Calu3 (cell line): ENCODE measurements at regions not wholly inside any gene's neighbourhood (a gene's known extent, or its start where the extent isn't known, plus 50 kb on each side); places are given as distances from the start of the nearest gene placed in this dataset.
"Not testable (repeated sequence)": the region's sequence is repeated elsewhere in the genome, so short reads cannot be mapped to it uniquely, and the experiment has no call there.

ENCODE experiments used
- BruUV-seq: library from RNA; stranded (reverse); fragments of 400-500 nt; replicated peaks from 2 replicates; lab custom pipeline; 2021; lab: Mats Ljungman, UMichigan
- CTCF ChIA-PET: fragments of 300-600 bp; sonication (Branson Sonifier 250); formaldehyde crosslinking; loops from one replicate; lab custom pipeline; 2022; ENCODE audit warnings: antibody characterized with exemption; lab: Charles Lee
- DNase-seq: peaks from one replicate; pipeline ENCODE4 v3.0.0; 2022
- H3K27ac Mint-ChIP-seq: one replicate; pipeline ENCODE4 v1.8.0; 2022; ENCODE audit warnings: mixed read lengths; ENCODE audit not compliant: unreplicated experiment
- H3K27me3 Mint-ChIP-seq: one replicate; pipeline ENCODE4 v1.8.0; 2022; ENCODE audit warnings: mixed read lengths; ENCODE audit not compliant: unreplicated experiment
- H3K36me3 Mint-ChIP-seq: one replicate; pipeline ENCODE4 v1.8.0; 2022; ENCODE audit warnings: mild to moderate bottlenecking, moderate library complexity, mixed read lengths; ENCODE audit not compliant: insufficient read depth, unreplicated experiment
- H3K4me1 Mint-ChIP-seq: one replicate; pipeline ENCODE4 v1.8.0; 2022; ENCODE audit warnings: mild to moderate bottlenecking, low read depth, mixed read lengths; ENCODE audit not compliant: unreplicated experiment
- H3K4me3 Mint-ChIP-seq: one replicate; pipeline ENCODE4 v1.8.0; 2022; ENCODE audit warnings: mild to moderate bottlenecking, low read depth, moderate library complexity, mixed read lengths; ENCODE audit not compliant: unreplicated experiment
- H3K9me3 Mint-ChIP-seq: one replicate; pipeline ENCODE4 v1.8.0; 2022; ENCODE audit warnings: low read depth, mixed read lengths; ENCODE audit not compliant: unreplicated experiment
- intact Hi-C: fragments of 100-400 bp; cut with micrococcal nuclease; formaldehyde crosslinking; loops from one replicate; pipeline ENCODE4 v1.10.0; 2022; ENCODE audit not compliant: unreplicated experiment

- DNase-seq, H3K9me3 Mint-ChIP-seq, BruUV-seq, H3K27me3 Mint-ChIP-seq, H3K36me3 Mint-ChIP-seq, H3K4me3 Mint-ChIP-seq, intact Hi-C loops, CTCF ChIA-PET, H3K4me1 Mint-ChIP-seq, H3K27ac Mint-ChIP-seq: not testable (repeated sequence)
Observed at GRCh38 chr9:63296848-63297247, 1988.2 kb downstream of the FOXD4L5 start.

- BruUV-seq, H3K27me3 Mint-ChIP-seq, H3K9me3 Mint-ChIP-seq, H3K36me3 Mint-ChIP-seq, H3K27ac Mint-ChIP-seq, H3K4me1 Mint-ChIP-seq, DNase-seq, CTCF ChIA-PET, intact Hi-C loops, H3K4me3 Mint-ChIP-seq: not testable (repeated sequence)
Observed at GRCh38 chr9:63296366-63296765, 1988.6 kb downstream of the FOXD4L5 start.

GRCh38 chr9:63289971-63290370 lies 1995.0 kb downstream of the FOXD4L5 start:
- intact Hi-C loops, H3K4me3 Mint-ChIP-seq, H3K27me3 Mint-ChIP-seq, H3K4me1 Mint-ChIP-seq, CTCF ChIA-PET, BruUV-seq, H3K9me3 Mint-ChIP-seq, H3K27ac Mint-ChIP-seq, H3K36me3 Mint-ChIP-seq: not testable (repeated sequence)
- peak; percentile 9 for DNase-seq
